GM21528 (cell line): ENCODE measurements at regions not wholly inside any gene's neighbourhood (a gene's known extent, or its start where the extent isn't known, plus 50 kb on each side); places are given as distances from the start of the nearest gene placed in this dataset.

Source experiments
- ATAC-seq: cut with Tn5 transposase; IDR thresholded peaks from one replicate; pipeline ENCODE4 v1.9.1; 2021; ENCODE audit warnings: mild to moderate bottlenecking, moderate library complexity; ENCODE audit not compliant: unreplicated experiment, low FRiP score

DNA sequence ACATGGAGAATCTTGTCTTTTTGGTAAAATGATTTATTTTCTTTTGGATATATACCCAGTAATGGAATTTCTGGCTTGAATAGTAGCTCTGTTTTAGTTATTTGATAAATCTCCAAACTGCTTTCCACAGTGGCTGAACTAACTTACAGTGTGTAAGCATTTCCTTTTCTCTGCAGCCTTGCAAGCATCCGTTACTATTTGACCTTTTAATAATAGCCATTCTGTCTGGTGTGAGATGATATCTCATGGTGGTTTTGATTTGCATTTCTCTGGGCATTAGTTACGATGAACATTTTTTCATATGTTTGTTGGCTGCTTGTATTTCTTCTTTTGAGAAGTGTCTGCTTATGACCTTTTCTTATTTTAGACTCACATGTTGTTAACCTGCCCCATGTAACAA lies 190.2 kb downstream of the GALR1 start:
- no peak for ATAC-seq

DNA sequence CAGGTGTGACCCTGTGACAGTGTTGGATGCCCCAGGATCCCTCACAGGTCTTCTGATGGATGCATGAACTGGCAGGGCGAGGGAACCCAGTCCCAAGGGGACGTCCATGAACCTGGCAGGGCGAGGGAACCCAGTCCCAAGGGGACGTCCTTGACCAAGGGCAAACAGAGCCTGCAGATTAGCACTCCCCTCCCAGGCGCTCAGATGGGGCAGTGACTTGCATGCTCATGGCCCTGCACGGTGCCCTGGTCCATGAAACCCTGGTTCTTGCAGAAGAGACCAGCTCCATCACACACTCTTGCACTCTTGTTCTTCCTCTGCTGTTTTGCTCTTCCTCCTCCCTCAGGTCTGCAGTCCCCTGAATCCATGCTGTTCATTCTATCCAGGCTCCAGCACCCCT lies 192.7 kb downstream of the GALR1 start:
- no peak for ATAC-seq

- ATAC-seq = no peak
These were observed 194.7 kb downstream of the GALR1 start for GRCh38 chr18:77444385-77444784.

DNA sequence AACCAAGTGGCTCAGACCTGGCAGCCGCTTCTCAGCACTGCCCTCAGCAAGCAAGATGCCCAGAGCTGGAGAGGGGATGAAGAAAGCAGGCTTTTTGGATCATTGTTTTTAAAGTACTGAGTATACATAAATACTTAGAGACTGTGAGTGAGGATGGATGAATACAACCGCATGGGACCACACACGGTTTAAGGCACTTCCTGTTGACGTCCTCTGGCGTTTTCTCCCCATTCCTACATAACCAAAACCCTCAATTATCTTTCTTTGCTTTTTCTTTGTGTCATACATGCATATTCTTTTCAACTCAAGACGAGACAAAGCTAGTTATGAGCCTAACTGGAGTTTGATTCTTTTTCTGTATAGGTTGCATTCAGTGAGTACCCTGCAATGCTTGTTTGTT lies 198.4 kb downstream of the GALR1 start:
- no peak for ATAC-seq

DNA sequence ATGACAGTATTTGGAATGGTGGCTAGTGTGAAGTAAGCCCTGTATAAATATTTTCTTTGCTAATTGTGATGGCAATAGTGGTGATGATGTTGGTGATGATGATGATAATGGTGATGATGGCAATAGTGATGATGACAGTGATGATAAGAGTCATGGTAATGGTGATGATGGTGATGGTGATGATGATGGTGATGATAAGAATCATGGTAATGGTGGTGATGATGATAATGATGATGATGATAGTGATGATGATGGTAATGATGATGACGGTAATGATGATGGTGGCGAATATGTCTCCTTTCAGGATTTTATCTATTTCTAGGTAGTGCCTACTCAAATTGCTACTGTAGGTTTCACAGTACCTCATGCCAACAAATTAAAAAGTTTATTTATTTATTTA lies 205.4 kb downstream of the GALR1 start:
- no peak for ATAC-seq

DNA sequence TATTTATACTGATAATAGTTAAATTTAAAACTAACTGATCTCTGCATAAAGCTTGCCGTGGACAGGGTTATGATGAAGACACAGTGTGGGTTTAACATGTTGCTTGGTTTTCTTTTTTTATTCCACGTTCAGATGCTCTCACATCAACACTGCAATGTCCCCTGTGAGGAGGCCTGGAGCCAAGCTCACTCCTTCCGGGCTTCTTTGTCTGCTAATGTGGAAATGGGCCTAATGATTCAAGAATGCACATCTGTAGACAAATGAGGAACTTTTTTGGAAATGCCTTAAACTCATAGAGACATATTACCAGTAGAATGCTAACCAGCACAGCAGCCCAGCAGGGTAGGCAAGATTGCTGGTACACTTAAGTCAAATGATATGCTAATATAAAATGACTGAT lies 208.0 kb downstream of the GALR1 start:
- ATAC-seq = no peak

DNA sequence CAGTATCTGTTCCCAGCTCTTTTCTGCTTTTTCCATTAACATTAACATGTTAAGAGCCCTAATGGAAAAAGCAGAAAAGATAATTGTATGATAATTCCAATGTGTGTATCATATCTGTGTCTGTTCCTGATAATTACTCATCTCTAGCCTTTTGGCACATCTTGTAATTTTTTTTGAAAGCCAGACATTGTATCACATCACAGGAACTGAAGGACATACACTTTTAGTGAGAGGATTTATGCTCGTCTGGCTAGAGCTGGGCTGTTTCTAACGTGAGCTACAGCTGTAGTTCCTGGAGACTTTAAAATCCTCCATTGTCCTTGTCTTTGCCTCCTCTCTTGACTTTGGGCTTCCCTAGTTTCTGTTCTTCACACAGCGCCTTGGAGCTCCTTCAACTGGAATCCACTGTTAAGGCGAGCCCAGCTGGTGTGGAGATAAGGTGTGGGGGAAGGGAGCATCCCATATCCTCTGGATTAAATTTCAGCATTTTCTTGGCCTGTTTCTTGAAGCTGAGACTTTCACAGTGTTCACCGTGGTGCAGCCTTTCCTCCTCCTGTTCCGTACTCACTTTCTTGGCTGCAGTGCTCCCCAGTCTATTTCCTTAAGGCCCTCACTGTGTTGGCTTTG lies 211.5 kb downstream of the GALR1 start:
- ATAC-seq = no peak

GRCh38 chr18:77464917-77465316 lies 215.3 kb downstream of the GALR1 start:
- no peak for ATAC-seq

DNA sequence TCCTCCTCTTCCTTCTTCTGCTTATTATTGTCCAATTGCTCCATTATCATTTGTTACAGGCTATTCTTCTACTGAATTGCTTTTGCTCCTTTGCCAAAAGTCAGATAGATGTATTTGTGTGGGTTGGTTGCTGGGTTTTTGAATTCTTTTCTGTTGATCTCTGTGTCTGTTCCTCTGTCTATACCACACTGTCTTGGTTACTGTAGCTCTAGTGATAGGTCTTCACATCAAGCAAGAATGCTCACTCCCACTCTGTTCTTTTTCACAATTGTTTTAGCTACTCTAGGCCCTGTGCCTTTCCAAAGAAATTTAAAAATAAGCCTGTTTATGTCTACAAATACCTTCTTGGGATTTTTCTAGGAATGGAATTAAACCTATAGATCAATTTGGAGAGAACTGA lies 217.2 kb downstream of the GALR1 start:
- no peak for ATAC-seq

DNA sequence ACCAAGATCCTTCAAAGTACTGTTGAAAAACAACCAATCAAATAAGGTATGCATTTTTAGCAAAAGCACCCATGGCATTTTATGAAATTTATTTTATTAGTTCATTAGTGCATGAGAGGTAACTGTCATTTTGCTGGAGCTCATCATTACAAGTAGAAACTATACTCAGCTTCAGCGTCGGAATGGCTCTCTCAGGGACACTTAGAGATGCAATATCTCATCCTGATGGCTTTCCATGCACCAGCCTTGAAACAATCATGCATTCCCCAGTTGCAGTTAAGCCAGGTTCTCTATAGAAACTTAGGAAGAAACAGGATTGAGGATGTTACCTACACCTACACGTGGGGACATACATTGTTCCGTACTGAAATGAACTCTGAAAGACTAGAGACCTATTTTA lies 219.5 kb downstream of the GALR1 start:
- ATAC-seq = no peak

DNA sequence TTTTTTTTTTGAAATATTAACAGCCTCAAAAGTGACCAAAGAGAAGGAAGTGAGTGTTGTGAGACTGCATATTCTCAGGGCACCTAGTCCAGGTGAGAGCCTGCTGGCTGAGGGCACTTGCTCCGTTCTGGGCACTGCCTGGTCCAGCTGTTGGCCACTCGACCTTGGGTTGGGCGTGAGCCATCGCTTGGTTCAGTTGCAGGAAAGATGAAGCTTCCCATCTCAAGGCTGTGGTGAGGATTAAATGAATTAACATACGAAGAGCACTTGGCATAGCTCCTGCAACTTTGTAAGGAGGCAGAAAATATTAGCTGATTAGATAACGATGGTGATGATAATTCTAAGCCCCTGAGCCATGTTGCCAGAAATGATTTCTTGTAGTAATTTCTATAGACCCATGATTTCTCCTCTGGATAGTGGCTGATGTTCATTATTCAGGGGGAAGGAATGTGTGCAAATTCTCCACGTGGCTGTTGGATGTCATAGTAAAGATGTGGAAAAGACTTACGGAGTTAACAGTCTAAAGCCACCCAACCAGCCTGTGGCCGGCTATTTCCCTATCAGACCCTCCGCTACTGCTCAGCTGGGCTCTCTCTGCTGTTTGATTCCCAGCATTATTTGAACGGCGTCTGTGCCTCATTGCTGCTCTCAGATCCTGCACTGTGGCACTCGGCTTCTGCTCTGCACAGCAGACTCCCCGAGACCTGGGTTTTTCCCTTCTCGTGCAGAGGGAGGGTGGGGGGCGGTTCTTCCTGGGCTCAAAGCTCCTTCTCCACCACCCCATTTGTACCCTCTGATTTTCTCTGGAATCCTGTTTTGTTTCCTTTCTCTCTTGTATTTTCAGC lies 221.1 kb downstream of the GALR1 start:
- ATAC-seq = no peak

DNA sequence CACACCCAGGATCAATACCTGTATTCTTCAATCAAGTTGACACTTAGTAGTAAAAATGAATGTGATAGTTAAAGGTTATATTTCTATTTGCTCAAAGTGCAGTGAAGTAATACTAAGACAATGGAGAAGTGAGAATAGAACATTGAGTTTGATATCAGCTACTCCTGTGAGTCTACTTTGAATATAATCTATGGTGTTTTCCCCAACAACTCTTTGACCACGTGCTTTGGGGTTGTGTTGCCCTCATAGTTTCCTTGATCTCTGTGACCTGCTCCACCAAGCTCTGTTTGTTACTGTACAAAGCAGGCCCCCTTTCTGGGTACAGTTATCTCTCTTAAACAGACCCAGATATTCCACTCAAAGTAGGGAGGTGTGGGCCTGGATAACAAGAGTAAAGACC lies 222.9 kb downstream of the GALR1 start:
- ATAC-seq = no peak

GRCh38 chr18:77478646-77479442 lies 229.2 kb downstream of the GALR1 start:
- ATAC-seq = no peak

DNA sequence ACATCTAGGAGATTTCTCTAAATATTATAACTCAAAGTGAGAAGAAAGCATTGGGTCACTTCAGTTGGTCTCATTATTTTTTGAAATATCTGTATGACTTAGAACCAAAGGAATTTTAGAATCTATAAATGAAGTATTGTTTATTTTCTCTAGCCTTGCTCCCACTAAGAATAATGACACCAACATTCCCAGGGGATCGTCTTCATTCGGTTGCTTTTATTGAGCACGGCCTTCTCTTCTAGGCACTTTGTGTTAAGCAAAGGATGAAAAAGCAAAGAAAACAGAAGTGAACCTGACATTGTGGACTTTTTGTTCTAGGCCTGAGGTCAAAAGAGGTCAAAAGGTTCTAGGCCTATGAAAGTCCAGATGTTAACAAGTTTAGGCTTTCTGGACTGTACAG lies 231.9 kb downstream of the GALR1 start:
- no peak for ATAC-seq

GRCh38 chr18:77482190-77483085 lies 232.8 kb downstream of the GALR1 start:
- ATAC-seq = no peak

GRCh38 chr18:77486985-77487384 lies 237.3 kb downstream of the GALR1 start:
- ATAC-seq = no peak

GRCh38 chr18:77487951-77488740 lies 238.5 kb downstream of the GALR1 start:
- ATAC-seq = peak; percentile 52

GRCh38 chr18:77495079-77495478 lies 245.4 kb downstream of the GALR1 start:
- no peak for ATAC-seq

DNA sequence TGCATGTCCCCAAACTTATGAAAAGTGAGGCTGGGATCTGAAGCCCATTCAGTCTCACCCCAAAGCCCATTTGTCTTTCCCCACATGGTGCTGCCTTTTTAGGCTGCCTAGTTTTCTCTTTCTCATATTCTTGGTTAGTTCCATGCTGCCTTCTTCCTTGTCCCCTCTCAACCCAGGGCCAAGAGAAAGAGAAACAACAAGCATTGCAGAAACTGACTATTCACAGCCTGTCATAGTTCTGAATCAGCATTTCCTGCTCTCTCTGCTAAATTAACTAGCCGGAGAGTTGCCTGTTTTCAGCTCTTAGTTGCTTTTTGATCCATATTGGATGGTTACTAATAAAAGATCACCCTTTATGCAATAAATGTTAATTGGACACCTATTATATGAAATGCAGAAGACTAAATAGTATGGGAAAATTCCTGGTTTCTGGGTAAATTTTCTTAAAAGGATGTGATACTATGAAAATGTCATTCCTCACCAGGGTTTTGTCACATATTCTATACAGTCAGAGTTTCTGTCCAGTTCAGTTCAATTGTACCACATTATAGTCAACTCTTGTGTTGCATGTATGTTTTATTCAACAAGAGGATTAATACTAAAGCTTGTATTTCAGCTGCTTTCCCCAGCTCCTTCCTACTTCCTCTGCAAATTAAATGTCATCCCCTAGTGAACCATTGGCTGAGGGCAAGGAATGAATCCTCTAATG lies 246.5 kb downstream of the GALR1 start:
- ATAC-seq = no peak
